ENCODE measurements at regions not wholly inside any gene's neighbourhood (a gene's known extent, or its start where the extent isn't known, plus 50 kb on each side); places are given as distances from the start of the nearest gene placed in this dataset.
"Not testable (repeated sequence)": the region's sequence is repeated elsewhere in the genome, so short reads cannot be mapped to it uniquely, and the experiment has no call there.

DNA sequence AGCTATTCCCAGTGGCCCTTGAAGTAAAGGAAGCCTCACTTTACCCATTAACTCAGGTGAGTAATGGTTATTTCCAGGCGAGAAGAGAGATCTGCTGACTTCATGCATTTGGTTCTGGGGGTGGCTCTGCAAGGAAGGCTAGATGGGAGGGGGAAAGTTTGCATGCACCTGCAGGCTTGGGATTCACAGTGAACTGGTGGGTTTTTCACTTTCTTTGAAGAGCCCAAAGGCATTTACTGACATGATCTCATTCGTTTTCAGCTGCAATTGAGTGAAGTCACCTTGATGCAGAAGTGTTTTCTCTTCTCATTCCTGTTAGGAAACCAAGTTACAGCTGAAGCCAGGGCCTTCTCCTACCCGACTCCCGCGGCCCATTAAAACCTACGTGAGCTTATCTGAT lies 131.0 kb upstream of the N4BP1 start:
- H3K4me3 ChIP-seq = no peak overlapping the region
- DNase-seq = no peak
- no peaks in the 10 kb centered on the region for H3K9me3 ChIP-seq
- H3K36me3 ChIP-seq = no peaks in the 10 kb centered on the region
- H3K27me3 ChIP-seq = no peaks in the 10 kb centered on the region

DNA sequence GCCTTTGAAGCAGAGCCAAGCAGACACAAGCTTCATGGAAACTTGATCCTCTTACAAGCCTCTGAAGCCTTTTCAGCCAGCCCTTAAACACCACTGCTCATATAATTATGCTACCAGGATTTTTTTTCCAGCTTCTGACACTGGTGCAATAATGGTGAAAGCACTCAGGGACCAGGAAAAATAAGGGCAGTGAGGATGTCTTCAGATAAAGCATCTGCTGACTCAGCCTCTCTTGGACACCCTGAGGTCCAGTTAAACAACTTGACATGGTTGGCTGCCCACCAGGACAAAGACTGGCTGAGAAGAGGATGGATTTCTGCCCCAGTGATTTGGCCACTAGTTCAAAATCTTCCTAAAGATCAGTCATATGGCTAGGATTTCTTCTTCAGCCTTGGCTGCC lies 124.2 kb upstream of the N4BP1 start:
- no peaks in the 10 kb centered on the region for H3K27me3 ChIP-seq
- H3K4me3 ChIP-seq = no peak overlapping the region
- no peaks in the 10 kb centered on the region for H3K9me3 ChIP-seq
- peak; percentile 4 for DNase-seq
- no peaks in the 10 kb centered on the region for H3K36me3 ChIP-seq

DNA sequence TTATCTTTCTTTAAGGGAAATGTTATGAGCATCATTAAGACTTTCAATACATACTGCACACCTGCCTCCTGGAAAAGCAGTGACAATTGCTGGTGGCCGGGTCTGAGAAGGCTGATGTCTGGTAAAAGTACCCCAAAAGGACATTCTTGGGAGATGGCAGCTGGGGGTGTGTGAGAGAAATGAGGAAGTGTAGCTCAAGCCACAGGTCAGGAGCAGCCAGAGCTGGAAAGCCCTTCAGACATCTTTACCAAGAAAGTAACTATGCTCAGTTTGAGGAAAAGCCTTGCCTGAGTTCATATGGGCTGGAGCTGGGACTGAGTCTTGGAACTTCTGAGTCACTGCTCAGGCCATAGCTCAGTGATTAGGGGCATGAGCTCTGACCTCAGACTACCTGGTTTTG lies 94.7 kb upstream of the N4BP1 start:
- Histone ChIP-seq H3K4me3 (no peak overlapping the region), H3K36me3 (no peaks in the 10 kb centered on the region), H3K9me3 (no peaks in the 10 kb centered on the region), H3K27me3 (no peaks in the 10 kb centered on the region)
- no peak for DNase-seq

DNA sequence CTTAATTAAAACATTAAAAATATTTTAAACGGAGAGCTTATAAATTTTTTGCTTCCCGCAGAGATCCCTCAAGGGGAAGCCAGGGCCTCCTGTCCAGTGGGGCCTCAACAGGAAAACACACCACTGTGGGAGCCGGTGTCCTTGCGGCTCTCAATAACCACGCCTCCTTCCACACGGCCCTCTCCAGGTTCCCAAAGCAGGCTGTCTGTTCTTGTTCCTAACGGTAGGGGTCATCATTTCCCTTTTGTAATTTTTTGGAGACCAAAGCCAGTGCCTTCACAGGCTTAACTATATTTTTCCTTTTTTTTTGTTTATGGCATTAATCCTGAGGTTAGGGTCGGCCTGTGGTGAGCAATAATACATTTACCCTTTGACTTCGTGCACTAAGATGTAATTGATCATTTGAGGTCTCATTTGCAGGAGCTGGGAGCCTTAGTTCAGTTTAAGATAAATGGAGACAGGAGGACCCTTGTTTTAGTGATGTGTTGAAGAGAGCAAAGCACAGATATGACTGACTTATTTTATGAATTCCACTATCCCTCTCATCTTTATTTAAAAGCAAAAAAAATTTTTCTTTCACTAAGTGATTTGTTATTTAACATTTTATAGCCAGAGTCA lies 77.5 kb upstream of the N4BP1 start:
- no peaks in the 10 kb centered on the region for H3K36me3 ChIP-seq
- no peak overlapping the region for H3K4me3 ChIP-seq
- DNase-seq = peak; percentile 13
- no peaks in the 10 kb centered on the region for H3K27me3 ChIP-seq
- H3K9me3 ChIP-seq = no peaks in the 10 kb centered on the region

DNA sequence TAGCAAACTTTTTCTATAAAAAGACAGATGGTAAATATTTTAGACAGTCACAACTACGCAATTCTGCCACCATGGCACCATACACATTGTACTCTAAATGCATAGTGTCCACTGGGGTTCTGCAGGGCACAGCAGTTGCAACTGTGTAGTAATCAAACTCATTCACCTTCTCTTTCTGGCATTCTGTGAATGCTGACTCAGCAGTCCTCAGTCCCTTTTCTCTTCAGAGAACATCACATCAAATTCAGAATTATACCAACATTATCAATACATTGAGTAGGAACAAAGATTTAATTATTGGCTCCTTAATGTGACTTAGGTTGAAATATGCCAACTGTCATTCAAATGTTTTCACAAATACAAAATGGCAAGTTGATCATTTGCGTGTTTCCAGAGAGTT lies 74.2 kb upstream of the N4BP1 start:
- H3K9me3 ChIP-seq = no peaks in the 10 kb centered on the region
- no peaks in the 10 kb centered on the region for H3K36me3 ChIP-seq

DNA sequence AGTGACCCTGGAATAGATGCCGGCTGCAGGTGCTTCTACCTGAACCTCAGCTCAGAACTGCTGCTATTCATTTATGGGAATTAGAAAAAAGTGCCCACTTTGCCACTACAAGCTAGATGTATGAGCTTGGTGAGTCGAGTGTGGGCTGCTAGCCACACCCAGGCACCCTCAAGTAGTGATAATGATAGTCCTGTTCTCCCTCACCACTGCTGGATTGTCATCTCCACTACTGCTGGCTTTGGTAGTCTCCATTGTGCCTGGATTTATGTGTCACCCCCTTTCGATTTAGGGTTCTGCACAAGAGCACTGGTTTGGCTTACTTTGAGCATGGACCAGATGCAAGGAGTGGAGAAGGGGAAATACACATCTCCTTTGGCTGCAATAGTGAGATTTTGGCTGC lies 73.0 kb upstream of the N4BP1 start:
- Histone ChIP-seq H3K36me3 (no peaks in the 10 kb centered on the region), H3K9me3 (no peaks in the 10 kb centered on the region), H3K4me3 (no peak overlapping the region), H3K27me3 (no peaks in the 10 kb centered on the region)
- no peak for DNase-seq

More for the DNA sequence above, 74.2 kb upstream of the N4BP1 start:
- DNase-seq = no peak
- Histone ChIP-seq H3K4me3 (no peak overlapping the region), H3K27me3 (no peaks in the 10 kb centered on the region)

DNA sequence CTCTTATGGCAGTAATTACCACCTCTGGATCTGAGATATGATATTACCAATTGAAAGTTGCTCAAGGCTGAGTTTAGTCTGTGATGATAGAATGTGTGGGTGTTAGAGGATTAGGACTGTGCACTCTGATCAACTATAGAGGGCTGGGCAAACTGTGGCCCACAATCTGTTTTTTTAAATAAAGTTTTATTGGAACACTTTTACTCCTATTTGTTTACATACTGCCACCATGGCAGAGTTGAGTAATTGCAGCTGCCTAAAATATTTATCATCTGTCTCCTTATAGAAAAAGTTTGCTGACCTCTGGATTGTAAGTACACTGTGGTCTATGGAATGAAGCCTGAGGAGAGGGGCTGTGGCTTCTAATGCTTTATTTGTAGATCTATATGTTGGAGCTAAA lies 71.5 kb upstream of the N4BP1 start:
- DNase-seq = no peak
- Histone ChIP-seq H3K4me3 (no peak overlapping the region), H3K36me3 (no peaks in the 10 kb centered on the region), H3K9me3 (no peaks in the 10 kb centered on the region), H3K27me3 (no peaks in the 10 kb centered on the region)

DNA sequence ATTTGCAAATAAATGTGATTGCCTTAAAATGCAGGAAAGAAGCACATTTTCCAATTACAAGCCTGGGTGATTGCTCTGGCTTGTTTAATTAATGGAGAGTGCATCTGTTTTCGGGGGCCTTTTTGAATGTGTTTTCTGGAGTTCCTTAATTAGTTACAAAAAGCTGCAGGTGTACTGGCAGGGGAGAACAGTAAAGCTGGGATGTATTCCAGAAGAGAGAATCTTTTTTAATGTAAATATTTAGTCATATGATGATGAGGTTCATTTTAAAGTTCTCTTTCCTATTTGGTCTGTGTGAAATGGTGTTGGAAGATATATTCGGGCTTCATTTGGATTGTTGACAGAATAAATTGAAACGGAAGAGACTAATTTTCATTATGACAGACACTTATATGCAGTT lies 70.9 kb upstream of the N4BP1 start:
- no peaks in the 10 kb centered on the region for H3K27me3 ChIP-seq
- DNase-seq = no peak

DNA sequence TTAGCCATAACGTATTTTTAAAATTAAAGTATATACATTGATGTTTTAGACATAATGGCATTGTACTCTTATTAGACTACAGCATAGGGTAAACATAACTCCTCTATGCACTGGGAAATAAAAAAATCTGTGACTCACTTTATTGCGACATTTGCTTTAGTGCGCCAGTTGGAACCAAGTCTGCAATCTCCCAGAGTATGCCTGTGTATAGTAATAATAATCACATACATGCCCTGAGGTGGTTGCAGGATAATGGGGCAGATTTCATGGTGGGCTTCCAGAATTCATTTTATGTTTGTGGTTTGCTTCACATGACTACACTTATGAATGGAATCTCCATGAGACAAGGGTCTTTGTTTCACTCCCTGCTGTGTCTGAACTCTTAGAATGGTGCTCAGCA lies 66.9 kb upstream of the N4BP1 start:
- Histone ChIP-seq H3K27me3 (no peaks in the 10 kb centered on the region), H3K9me3 (no peaks in the 10 kb centered on the region), H3K4me3 (no peak overlapping the region), H3K36me3 (no peaks in the 10 kb centered on the region)
- DNase-seq = peak; percentile 9

More for the DNA sequence above, 70.9 kb upstream of the N4BP1 start:
- Histone ChIP-seq H3K36me3 (no peaks in the 10 kb centered on the region), H3K4me3 (no peak overlapping the region), H3K9me3 (no peaks in the 10 kb centered on the region)

DNA sequence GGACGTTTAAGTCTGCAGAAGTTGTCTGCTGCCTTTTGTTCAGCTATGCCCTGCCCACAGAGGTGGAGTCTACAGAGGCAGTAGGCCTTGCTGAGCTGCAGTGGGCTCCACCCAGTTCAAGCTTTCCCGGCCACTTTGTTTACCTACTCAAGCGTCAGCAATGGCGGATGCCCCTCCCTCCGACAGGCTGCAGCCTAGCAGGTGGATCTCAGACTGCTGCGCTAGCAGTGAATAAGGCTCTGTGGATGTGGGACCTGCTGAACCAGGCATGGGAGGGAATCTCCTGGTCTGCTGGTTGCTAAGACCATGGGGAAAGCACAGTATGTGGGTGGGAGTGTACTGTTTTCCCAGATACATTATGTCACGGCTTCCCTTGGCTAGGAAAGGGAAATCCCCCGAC lies 58.2 kb upstream of the N4BP1 start:
- not testable (repeated sequence) for H3K9me3 ChIP-seq, H3K4me3 ChIP-seq, DNase-seq, H3K27me3 ChIP-seq, H3K36me3 ChIP-seq

DNA sequence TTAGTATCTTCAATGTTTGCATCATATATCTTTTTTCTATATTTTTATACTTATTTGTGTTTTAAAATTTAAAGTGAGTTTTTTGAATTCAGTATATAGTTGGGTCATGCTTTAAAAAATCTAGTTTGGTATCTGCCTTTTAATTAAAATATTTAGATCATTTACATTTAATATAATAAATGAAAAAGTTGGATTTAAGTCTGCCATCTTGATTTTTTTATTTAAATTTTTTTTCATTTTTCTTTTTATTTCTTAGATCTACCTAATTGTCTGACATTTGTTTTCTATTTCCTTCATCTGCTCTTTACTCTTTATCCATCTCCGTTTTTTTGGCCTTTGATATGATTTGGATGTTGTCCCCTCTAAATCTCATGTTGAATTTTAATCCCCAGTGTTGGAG lies 50.0 kb upstream of the N4BP1 start:
- DNase-seq = no peak
- no peak overlapping the region for H3K4me3 ChIP-seq
- H3K36me3 ChIP-seq = no peaks in the 10 kb centered on the region
- H3K9me3 ChIP-seq = no peaks in the 10 kb centered on the region
- no peaks in the 10 kb centered on the region for H3K27me3 ChIP-seq

Data from MG63 (cell line).